PC-9 (cell line): ENCODE measurements at regions not wholly inside any gene's neighbourhood (a gene's known extent, or its start where the extent isn't known, plus 50 kb on each side); places are given as distances from the start of the nearest gene placed in this dataset.

ENCODE experiments used
- CTCF ChIP-seq: fragments of 200-600 bp; sonication (generic); conservative IDR thresholded peaks from 2 replicates; pipeline ENCODE4 v1.6.1; 2017; ENCODE audit warnings: mixed run types, antibody characterized with exemption, mild to moderate bottlenecking, moderate library complexity
- EZH2 ChIP-seq: fragments of 200-600 bp; sonication (generic); IDR thresholded peaks from 2 replicates; pipeline ENCODE4 v1.8.0; 2017; ENCODE audit warnings: antibody characterized with exemption, low read depth

GRCh38 chr22:27203276-27203660 lies 545.9 kb downstream of the MIAT start:
- TF ChIP-seq CTCF (no peak), EZH2 (no peak)
